Glutamatergic neuron (in vitro differentiated cells): ENCODE measurements at regions not wholly inside any gene's neighbourhood (a gene's known extent, or its start where the extent isn't known, plus 50 kb on each side); places are given as distances from the start of the nearest gene placed in this dataset.

ENCODE experiments used
- DNase-seq: peaks from one replicate; pipeline ENCODE4 v3.0.0; 2022
- H3K27ac Mint-ChIP-seq: one replicate; pipeline ENCODE4 v1.8.0; 2020; ENCODE audit warnings: mild to moderate bottlenecking, mixed read lengths, inconsistent platforms; ENCODE audit not compliant: unreplicated experiment
- H3K27me3 Mint-ChIP-seq: one replicate; pipeline ENCODE4 v1.8.0; 2020; ENCODE audit warnings: mild to moderate bottlenecking, moderate library complexity, mixed read lengths, inconsistent platforms; ENCODE audit not compliant: unreplicated experiment
- H3K36me3 Mint-ChIP-seq: one replicate; pipeline ENCODE4 v1.8.0; 2020; ENCODE audit warnings: mild to moderate bottlenecking, mixed read lengths, inconsistent platforms; ENCODE audit not compliant: unreplicated experiment
- H3K4me1 Mint-ChIP-seq: one replicate; pipeline ENCODE4 v1.8.0; 2020; ENCODE audit warnings: mild to moderate bottlenecking, low read depth, mixed read lengths, inconsistent platforms; ENCODE audit not compliant: unreplicated experiment
- H3K4me3 Mint-ChIP-seq: one replicate; pipeline ENCODE4 v1.8.0; 2020; ENCODE audit warnings: mild to moderate bottlenecking, mixed read lengths, inconsistent platforms; ENCODE audit not compliant: unreplicated experiment
- H3K9me3 Mint-ChIP-seq: one replicate; pipeline ENCODE4 v1.8.0; 2020; ENCODE audit warnings: mild to moderate bottlenecking, moderate library complexity, mixed read lengths, inconsistent platforms; ENCODE audit not compliant: unreplicated experiment
- CTCF ChIP-seq: fragments of 200-600 bp; sonication (generic); IDR thresholded peaks from one replicate; pipeline ENCODE4 v1.5.0; 2021; ENCODE audit not compliant: partially characterized antibody, unreplicated experiment

GRCh38 chr6:9606435-9607134 lies 808.3 kb downstream of the TFAP2A start:
- Mint-ChIP-seq H3K9me3 (no peaks in the 10 kb centered on the region), H3K4me1 (no peaks in the 10 kb centered on the region), H3K36me3 (no peaks in the 10 kb centered on the region), H3K4me3 (no peak overlapping the region), H3K27me3 (no peaks in the 10 kb centered on the region), H3K27ac (no peak overlapping the region)
- TF ChIP-seq CTCF: no peak
- no peak for DNase-seq

DNA sequence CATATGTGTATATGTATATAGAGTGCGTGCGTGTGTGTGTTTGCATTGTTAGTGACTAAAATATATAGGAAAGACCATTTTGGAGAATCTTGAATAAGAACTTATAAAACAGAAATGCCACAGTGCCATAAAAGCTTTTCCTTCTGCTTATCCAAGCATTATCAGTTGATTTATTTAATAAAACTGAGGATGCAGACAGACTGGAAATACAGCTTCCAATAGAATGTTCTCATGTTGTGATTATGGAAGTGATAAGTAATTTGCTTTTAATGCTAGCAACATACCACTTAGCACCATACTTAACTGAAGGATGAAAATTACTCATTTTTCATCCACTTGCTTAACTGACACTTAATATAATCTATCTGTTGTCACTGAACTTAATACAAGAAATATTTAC lies 820.1 kb downstream of the TFAP2A start:
- Mint-ChIP-seq H3K4me3 (no peak overlapping the region), H3K27me3 (no peaks in the 10 kb centered on the region), H3K27ac (no peak overlapping the region), H3K9me3 (no peaks in the 10 kb centered on the region), H3K4me1 (no peaks in the 10 kb centered on the region), H3K36me3 (no peaks in the 10 kb centered on the region)
- no peak for DNase-seq
- no peak for TF ChIP-seq CTCF

GRCh38 chr6:9593554-9593953 lies 821.3 kb downstream of the TFAP2A start:
- no peak for TF ChIP-seq CTCF
- H3K9me3 Mint-ChIP-seq: no peaks in the 10 kb centered on the region
- H3K36me3 Mint-ChIP-seq: no peaks in the 10 kb centered on the region
- no peak overlapping the region for H3K27ac Mint-ChIP-seq
- H3K27me3 Mint-ChIP-seq: no peaks in the 10 kb centered on the region
- no peak overlapping the region for H3K4me3 Mint-ChIP-seq
- no peak for DNase-seq
- H3K4me1 Mint-ChIP-seq: no peaks in the 10 kb centered on the region

DNA sequence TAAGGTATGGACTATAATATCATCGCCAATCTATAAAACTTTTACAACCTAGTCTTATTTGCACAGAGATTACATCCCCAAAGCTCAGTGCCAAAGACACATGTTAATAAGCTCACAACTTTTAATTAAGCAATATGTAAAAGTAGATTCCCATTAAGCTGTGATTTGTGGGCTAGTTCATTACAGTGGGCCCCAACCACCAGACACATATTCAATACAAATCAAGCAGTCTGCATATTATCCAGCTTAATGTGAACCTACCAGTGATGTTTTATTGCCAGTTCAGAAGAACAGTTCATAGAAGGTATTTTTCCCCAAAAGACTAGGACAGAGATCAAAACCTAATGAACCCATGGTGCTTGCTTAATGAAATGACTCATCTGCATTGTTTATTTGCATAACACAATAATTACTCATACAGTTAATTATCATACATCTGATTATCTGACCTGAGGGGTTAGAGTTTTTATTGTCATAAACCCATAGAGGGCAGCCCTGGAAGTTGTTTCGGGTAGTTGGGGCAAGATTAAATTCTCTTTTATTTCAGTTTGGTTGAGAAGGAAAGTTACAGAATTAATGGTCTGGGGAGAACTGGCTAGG lies 831.0 kb downstream of the TFAP2A start:
- Mint-ChIP-seq H3K27ac (no peak overlapping the region), H3K4me3 (no peak overlapping the region), H3K4me1 (no peaks in the 10 kb centered on the region), H3K36me3 (no peaks in the 10 kb centered on the region), H3K9me3 (no peaks in the 10 kb centered on the region), H3K27me3 (no peaks in the 10 kb centered on the region)
- DNase-seq: no peak
- TF ChIP-seq CTCF: no peak

- Mint-ChIP-seq H3K36me3 (no peaks in the 10 kb centered on the region), H3K27ac (no peak overlapping the region), H3K9me3 (no peaks in the 10 kb centered on the region), H3K4me3 (no peak overlapping the region), H3K27me3 (no peaks in the 10 kb centered on the region), H3K4me1 (no peaks in the 10 kb centered on the region)
- no peak for DNase-seq
- TF ChIP-seq CTCF: no peak
Observed at GRCh38 chr6:9581155-9581554, 833.7 kb downstream of the TFAP2A start.
